ENCODE measurements at regions not wholly inside any gene's neighbourhood (a gene's known extent, or its start where the extent isn't known, plus 50 kb on each side); places are given as distances from the start of the nearest gene placed in this dataset.

- no peak overlapping the region for H3K27ac ChIP-seq
- H3K4me3 ChIP-seq: no peak overlapping the region
- H3K27me3 ChIP-seq: no peaks in the 10 kb centered on the region
- no peaks in the 10 kb centered on the region for H3K9me3 ChIP-seq
- TF ChIP-seq, protein P1, sequence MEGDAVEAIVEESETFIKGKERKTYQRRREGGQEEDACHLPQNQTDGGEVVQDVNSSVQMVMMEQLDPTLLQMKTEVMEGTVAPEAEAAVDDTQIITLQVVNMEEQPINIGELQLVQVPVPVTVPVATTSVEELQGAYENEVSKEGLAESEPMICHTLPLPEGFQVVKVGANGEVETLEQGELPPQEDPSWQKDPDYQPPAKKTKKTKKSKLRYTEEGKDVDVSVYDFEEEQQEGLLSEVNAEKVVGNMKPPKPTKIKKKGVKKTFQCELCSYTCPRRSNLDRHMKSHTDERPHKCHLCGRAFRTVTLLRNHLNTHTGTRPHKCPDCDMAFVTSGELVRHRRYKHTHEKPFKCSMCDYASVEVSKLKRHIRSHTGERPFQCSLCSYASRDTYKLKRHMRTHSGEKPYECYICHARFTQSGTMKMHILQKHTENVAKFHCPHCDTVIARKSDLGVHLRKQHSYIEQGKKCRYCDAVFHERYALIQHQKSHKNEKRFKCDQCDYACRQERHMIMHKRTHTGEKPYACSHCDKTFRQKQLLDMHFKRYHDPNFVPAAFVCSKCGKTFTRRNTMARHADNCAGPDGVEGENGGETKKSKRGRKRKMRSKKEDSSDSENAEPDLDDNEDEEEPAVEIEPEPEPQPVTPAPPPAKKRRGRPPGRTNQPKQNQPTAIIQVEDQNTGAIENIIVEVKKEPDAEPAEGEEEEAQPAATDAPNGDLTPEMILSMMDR (IDR thresholded peaks at IDR 0.05): no peak
- DNase-seq (ENCODE audit: low spot score in 2 of 2): no peak
- no peaks in the 10 kb centered on the region for H3K4me1 ChIP-seq
- no peaks in the 10 kb centered on the region for H3K36me3 ChIP-seq
- intact Hi-C loops (cut with DNase I): no loop called here
Measured at GRCh38 chr16:35195173-35195863, 1735.9 kb downstream of the TP53TG3F start.

GRCh38 chr16:35195864-35196216, 1736.4 kb downstream of the TP53TG3F start:
- Histone ChIP-seq H3K4me1 (no peaks in the 10 kb centered on the region), H3K27me3 (no peaks in the 10 kb centered on the region), H3K9me3 (no peaks in the 10 kb centered on the region), H3K4me3 (no peak overlapping the region), H3K27ac (no peak overlapping the region), H3K36me3 (no peaks in the 10 kb centered on the region)
- intact Hi-C loops (cut with DNase I): no loop called here
- TF ChIP-seq, protein P1 (IDR thresholded peaks at IDR 0.05): no peak
- DNase-seq (ENCODE audit: low spot score in 2 of 2): no peak

GRCh38 chr16:35196313-35196712, 1736.9 kb downstream of the TP53TG3F start:
- TF ChIP-seq, protein P1 (IDR thresholded peaks at IDR 0.05): no peak
- Histone ChIP-seq H3K36me3 (no peaks in the 10 kb centered on the region), H3K4me1 (no peaks in the 10 kb centered on the region), H3K9me3 (no peaks in the 10 kb centered on the region), H3K4me3 (no peak overlapping the region), H3K27me3 (no peaks in the 10 kb centered on the region), H3K27ac (no peak overlapping the region)
- no peak for DNase-seq (ENCODE audit: low spot score in 2 of 2)
- intact Hi-C loops (cut with DNase I): no loop called here

GRCh38 chr16:35197656-35198055, 1738.2 kb downstream of the TP53TG3F start:
- H3K36me3 ChIP-seq: no peaks in the 10 kb centered on the region
- TF ChIP-seq, protein P1 (IDR thresholded peaks at IDR 0.05): no peak
- no peak overlapping the region for H3K4me3 ChIP-seq
- DNase-seq (ENCODE audit: low spot score in 2 of 2): no peak
- no peaks in the 10 kb centered on the region for H3K27me3 ChIP-seq
- no peaks in the 10 kb centered on the region for H3K4me1 ChIP-seq
- intact Hi-C loops (cut with DNase I): no loop called here
- no peaks in the 10 kb centered on the region for H3K9me3 ChIP-seq
- no peak overlapping the region for H3K27ac ChIP-seq

GRCh38 chr16:35198223-35199199, 1739.1 kb downstream of the TP53TG3F start:
- H3K27ac ChIP-seq: no peak overlapping the region

More at GRCh38 chr16:35198223-35199199, 1739.1 kb downstream of the TP53TG3F start:
- Histone ChIP-seq H3K27me3 (no peaks in the 10 kb centered on the region), H3K4me3 (no peak overlapping the region), H3K36me3 (no peaks in the 10 kb centered on the region), H3K9me3 (no peaks in the 10 kb centered on the region), H3K4me1 (no peaks in the 10 kb centered on the region)
- intact Hi-C loops (cut with DNase I): no loop called here
- TF ChIP-seq, protein P1 (IDR thresholded peaks at IDR 0.05): no peak
- no peak for DNase-seq (ENCODE audit: low spot score in 2 of 2)
